ENCODE measurements at regions not wholly inside any gene's neighbourhood (a gene's known extent, or its start where the extent isn't known, plus 50 kb on each side); places are given as distances from the start of the nearest gene placed in this dataset.

DNA sequence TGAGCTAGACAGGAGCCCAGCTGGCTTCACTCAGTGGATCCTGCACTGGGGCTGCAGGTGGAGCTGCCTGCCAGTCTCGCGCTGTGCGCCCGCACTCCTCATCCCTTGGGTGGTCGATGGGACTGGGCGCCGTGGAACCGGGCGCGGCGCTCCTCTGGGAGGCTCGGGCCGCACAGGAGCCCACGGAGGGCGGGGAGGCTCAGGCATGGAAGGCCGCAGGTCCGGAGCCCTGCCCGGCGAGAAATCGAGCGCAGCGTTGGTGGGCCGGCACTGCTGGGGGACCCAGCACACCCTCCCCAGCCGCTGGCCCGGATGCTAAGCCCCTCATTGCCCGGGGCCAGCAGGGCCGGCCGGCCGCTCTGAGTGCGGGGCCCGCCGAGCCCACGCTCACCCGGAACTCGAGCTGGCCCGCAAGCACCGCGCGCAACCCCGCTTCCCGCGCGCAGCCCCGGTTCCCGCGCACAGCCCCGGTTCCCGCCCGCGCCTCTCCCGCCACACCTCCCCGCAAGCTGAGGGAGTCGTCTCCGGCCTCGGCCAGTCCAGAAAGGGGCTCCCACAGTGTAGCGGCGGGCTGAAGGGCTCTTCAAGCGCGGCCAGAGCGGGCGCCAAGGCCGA, 1130.5 kb upstream of the FLRT2 start:
- no peak for ATAC-seq (ENCODE audit: insufficient read depth, low read depth)
- Histone ChIP-seq H3K9me3 (ENCODE audit: insufficient read depth, low read length, severe bottlenecking) (no peaks in the 10 kb centered on the region), H2AFZ (ENCODE audit: low read depth, low read length) (no peak overlapping the region), H3K79me2 (ENCODE audit: insufficient read depth, low read length) (no peaks in the 10 kb centered on the region), H3K27me3 (ENCODE audit: insufficient read depth, low read length, poor library complexity) (no peaks in the 10 kb centered on the region), H3K4me2 (ENCODE audit: insufficient read depth, low read length) (no peak overlapping the region), H3K9ac (ENCODE audit: low read depth, low read length) (no peak overlapping the region), H3K4me3 (ENCODE audit: low read depth in 1 of 2, low read length in 2 of 2) (no peak overlapping the region), H3K36me3 (ENCODE audit: insufficient read depth, low read length) (no peaks in the 10 kb centered on the region), H4K20me1 (ENCODE audit: insufficient read depth, low read length) (no peaks in the 10 kb centered on the region), H3K4me1 (ENCODE audit: insufficient read depth, low read length) (no peaks in the 10 kb centered on the region), H3K27ac (ENCODE audit: low read length) (no peak overlapping the region)
- TF ChIP-seq, protein P1, sequence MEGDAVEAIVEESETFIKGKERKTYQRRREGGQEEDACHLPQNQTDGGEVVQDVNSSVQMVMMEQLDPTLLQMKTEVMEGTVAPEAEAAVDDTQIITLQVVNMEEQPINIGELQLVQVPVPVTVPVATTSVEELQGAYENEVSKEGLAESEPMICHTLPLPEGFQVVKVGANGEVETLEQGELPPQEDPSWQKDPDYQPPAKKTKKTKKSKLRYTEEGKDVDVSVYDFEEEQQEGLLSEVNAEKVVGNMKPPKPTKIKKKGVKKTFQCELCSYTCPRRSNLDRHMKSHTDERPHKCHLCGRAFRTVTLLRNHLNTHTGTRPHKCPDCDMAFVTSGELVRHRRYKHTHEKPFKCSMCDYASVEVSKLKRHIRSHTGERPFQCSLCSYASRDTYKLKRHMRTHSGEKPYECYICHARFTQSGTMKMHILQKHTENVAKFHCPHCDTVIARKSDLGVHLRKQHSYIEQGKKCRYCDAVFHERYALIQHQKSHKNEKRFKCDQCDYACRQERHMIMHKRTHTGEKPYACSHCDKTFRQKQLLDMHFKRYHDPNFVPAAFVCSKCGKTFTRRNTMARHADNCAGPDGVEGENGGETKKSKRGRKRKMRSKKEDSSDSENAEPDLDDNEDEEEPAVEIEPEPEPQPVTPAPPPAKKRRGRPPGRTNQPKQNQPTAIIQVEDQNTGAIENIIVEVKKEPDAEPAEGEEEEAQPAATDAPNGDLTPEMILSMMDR (IDR thresholded peaks at IDR 0.05; ENCODE audit: borderline replicate concordance, extremely low read depth, low read length, poor library complexity, severe bottlenecking) = no peak
- no peak for TF ChIP-seq EZH2 (IDR thresholded peaks at IDR 0.05; ENCODE audit: borderline replicate concordance, low read depth, low read length, severe bottlenecking)
- no peak for DNase-seq

DNA sequence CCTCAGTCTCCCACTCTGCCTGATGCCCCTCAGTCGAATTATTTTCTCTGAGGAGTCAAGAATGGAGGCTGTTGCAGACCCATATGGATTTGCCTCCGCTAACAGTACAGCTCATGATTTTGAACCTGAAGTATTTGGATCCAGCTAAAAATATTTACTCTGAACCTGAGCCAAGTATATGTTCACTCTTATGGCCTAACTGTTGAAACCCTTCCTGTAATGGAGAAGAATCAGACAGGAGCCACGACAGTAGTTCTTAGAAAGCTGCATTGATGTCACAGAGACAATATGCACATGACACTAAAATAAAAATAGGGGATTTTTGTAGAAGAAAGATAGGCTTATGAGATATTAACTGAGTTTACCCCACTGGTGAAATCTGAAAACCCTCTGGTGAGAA, 1128.3 kb upstream of the FLRT2 start:
- H3K4me1 ChIP-seq (ENCODE audit: insufficient read depth, low read length) = no peaks in the 10 kb centered on the region
- no peak overlapping the region for H3K9ac ChIP-seq (ENCODE audit: low read depth, low read length)
- no peak for DNase-seq
- ATAC-seq (ENCODE audit: insufficient read depth, low read depth) = no peak
- no peaks in the 10 kb centered on the region for H3K36me3 ChIP-seq (ENCODE audit: insufficient read depth, low read length)
- H2AFZ ChIP-seq (ENCODE audit: low read depth, low read length) = no peak overlapping the region
- H3K4me2 ChIP-seq (ENCODE audit: insufficient read depth, low read length) = no peak overlapping the region
- no peak overlapping the region for H3K27ac ChIP-seq (ENCODE audit: low read length)
- H3K27me3 ChIP-seq (ENCODE audit: insufficient read depth, low read length, poor library complexity) = no peaks in the 10 kb centered on the region
- no peaks in the 10 kb centered on the region for H3K9me3 ChIP-seq (ENCODE audit: insufficient read depth, low read length, severe bottlenecking)
- no peaks in the 10 kb centered on the region for H3K79me2 ChIP-seq (ENCODE audit: insufficient read depth, low read length)
- no peak for TF ChIP-seq EZH2 (IDR thresholded peaks at IDR 0.05; ENCODE audit: borderline replicate concordance, low read depth, low read length, severe bottlenecking)
- TF ChIP-seq, protein P1 (IDR thresholded peaks at IDR 0.05; ENCODE audit: borderline replicate concordance, extremely low read depth, low read length, poor library complexity, severe bottlenecking) = no peak
- H3K4me3 ChIP-seq (ENCODE audit: low read depth in 1 of 2, low read length in 2 of 2) = no peak overlapping the region
- no peaks in the 10 kb centered on the region for H4K20me1 ChIP-seq (ENCODE audit: insufficient read depth, low read length)

DNA sequence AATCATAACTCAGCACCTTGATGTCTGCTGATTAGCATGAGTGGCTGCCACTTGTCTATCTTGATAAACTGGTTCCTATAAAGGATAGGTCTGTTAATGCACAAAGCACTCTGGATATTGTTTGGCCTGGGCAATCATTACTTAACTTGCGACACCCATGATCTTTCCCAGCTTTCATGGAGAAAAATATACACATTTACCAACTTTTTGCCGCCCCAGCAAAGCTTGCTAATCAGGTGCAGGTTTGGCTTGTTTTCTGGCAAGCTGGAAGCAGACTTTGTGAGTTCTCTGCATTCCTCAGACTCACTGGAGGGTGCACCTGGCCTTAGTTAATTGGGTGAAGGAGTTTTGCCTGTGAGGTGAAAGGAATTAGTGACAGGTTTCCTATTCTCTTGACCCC, 1126.4 kb upstream of the FLRT2 start:
- no peak overlapping the region for H3K4me3 ChIP-seq (ENCODE audit: low read depth in 1 of 2, low read length in 2 of 2)
- ATAC-seq (ENCODE audit: insufficient read depth, low read depth) (no peak), DNase-seq (no peak)
- H3K36me3 ChIP-seq (ENCODE audit: insufficient read depth, low read length) = no peaks in the 10 kb centered on the region
- no peaks in the 10 kb centered on the region for H3K27me3 ChIP-seq (ENCODE audit: insufficient read depth, low read length, poor library complexity)
- no peak overlapping the region for H3K27ac ChIP-seq (ENCODE audit: low read length)
- no peaks in the 10 kb centered on the region for H4K20me1 ChIP-seq (ENCODE audit: insufficient read depth, low read length)
- no peaks in the 10 kb centered on the region for H3K4me1 ChIP-seq (ENCODE audit: insufficient read depth, low read length)
- TF ChIP-seq EZH2 (IDR thresholded peaks at IDR 0.05; ENCODE audit: borderline replicate concordance, low read depth, low read length, severe bottlenecking) = no peak
- H3K9me3 ChIP-seq (ENCODE audit: insufficient read depth, low read length, severe bottlenecking) = no peaks in the 10 kb centered on the region
- no peak overlapping the region for H2AFZ ChIP-seq (ENCODE audit: low read depth, low read length)
- H3K9ac ChIP-seq (ENCODE audit: low read depth, low read length) = no peak overlapping the region
- H3K4me2 ChIP-seq (ENCODE audit: insufficient read depth, low read length) = no peak overlapping the region
- H3K79me2 ChIP-seq (ENCODE audit: insufficient read depth, low read length) = no peaks in the 10 kb centered on the region

DNA sequence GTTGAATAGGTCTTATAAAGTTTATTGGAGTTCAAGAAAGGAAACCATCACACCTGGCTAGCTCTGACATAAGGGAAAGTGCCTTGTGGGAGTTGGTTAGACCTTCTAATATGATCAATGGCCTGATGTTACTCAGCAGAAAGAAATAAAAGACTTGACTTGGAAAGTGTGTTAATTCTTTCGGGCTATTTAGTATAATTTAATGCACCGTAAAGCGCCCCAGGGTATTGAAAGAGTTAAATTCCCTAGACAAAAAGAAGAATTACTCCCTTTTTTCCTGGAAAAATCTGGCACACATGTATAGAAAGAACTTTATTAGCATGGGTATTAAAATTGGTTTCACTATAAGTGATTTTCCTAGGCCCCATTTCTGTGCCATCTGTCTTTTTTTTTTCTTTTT, 1125.7 kb upstream of the FLRT2 start:
- H3K9me3 ChIP-seq (ENCODE audit: insufficient read depth, low read length, severe bottlenecking) = no peaks in the 10 kb centered on the region
- no peaks in the 10 kb centered on the region for H3K4me1 ChIP-seq (ENCODE audit: insufficient read depth, low read length)
- no peak overlapping the region for H3K4me3 ChIP-seq (ENCODE audit: low read depth in 1 of 2, low read length in 2 of 2)
- no peak for ATAC-seq (ENCODE audit: insufficient read depth, low read depth)
- H3K27me3 ChIP-seq (ENCODE audit: insufficient read depth, low read length, poor library complexity) = no peaks in the 10 kb centered on the region
- no peaks in the 10 kb centered on the region for H3K79me2 ChIP-seq (ENCODE audit: insufficient read depth, low read length)
- no peak overlapping the region for H3K9ac ChIP-seq (ENCODE audit: low read depth, low read length)
- H2AFZ ChIP-seq (ENCODE audit: low read depth, low read length) = no peak overlapping the region
- no peaks in the 10 kb centered on the region for H4K20me1 ChIP-seq (ENCODE audit: insufficient read depth, low read length)
- TF ChIP-seq, protein P1 (IDR thresholded peaks at IDR 0.05; ENCODE audit: borderline replicate concordance, extremely low read depth, low read length, poor library complexity, severe bottlenecking) = no peak
- no peak for TF ChIP-seq EZH2 (IDR thresholded peaks at IDR 0.05; ENCODE audit: borderline replicate concordance, low read depth, low read length, severe bottlenecking)
- no peaks in the 10 kb centered on the region for H3K36me3 ChIP-seq (ENCODE audit: insufficient read depth, low read length)
- H3K4me2 ChIP-seq (ENCODE audit: insufficient read depth, low read length) = no peak overlapping the region
- no peak overlapping the region for H3K27ac ChIP-seq (ENCODE audit: low read length)
- DNase-seq = no peak

Data from DND-41 (cell line).